ENCODE measurements at regions not wholly inside any gene's neighbourhood (a gene's known extent, or its start where the extent isn't known, plus 50 kb on each side); places are given as distances from the start of the nearest gene placed in this dataset.

DNA sequence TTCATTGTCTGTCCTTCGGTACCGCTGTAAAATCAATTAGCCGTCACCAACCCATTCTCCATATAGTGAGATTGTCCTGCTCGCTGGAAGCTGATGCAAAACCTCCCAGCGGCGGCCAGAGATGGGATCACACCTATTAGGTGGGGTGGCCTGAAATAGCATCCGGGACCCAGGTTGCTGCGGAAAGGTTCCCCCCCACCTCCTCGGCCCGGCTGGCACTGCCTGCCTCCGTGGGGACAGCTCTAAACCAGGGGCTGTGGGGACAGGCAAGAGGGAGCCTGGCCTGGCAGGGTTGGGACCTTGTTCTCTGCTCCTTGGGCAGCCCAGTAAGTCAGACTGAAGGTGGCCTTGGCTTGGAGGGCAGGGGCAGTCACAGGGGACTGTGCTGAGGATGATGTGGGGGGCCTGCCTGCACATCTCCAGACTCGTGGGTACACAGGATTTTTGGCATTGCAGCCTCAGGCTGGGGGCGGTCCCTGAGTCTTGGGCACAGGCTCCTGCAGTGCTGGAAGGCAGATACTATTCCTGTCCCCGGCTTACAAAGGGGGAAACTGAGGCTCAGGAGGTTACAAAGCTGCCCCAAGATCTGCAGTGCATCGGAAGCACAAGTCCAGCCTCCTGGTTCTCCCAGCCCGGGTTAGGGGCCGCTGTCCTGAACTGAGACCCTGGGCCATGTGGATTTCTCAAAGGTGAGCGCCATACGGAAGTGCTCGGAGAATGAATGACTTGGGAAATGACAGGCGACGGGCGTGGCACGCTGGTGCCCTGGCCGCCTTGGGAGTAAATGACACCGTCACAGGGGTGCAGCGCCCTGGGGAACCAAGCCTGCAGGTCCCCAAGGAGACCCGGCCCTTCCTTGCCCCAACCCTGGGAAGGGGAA is 65.6 kb downstream of the UNCX start:
- TF ChIP-seq CTCF (IDR thresholded peaks at IDR 0.05 in 4 of 5, conservative IDR thresholded peaks at IDR 0.05 in 1 of 5) (no peak), POLR2A (IDR thresholded peaks at IDR 0.05) (no peak)

All from gastrocnemius medialis (tissue), 4 donors.